Keratinocyte (primary cell): ENCODE measurements at regions not wholly inside any gene's neighbourhood (a gene's known extent, or its start where the extent isn't known, plus 50 kb on each side); places are given as distances from the start of the nearest gene placed in this dataset.

ENCODE experiments used
- EZH2 ChIP-seq: IDR thresholded peaks from one replicate; pipeline ENCODE4 v1.6.1; 2012; ENCODE audit warnings: inconsistent platforms, mild to moderate bottlenecking, low read length, moderate library complexity
- TF ChIP-seq, protein P1 (sequence below), 3 experiments: IDR thresholded peaks in 1 of 3; conservative IDR thresholded peaks in 1 of 3; optimal IDR thresholded peaks in 1 of 3; 2 replicates in 2 of 3; 3 replicates in 1 of 3; pipeline versions ENCODE3 to v1.5.1; 2011; ENCODE audit warnings: low read length in 3 of 3, mild to moderate bottlenecking in 3 of 3, moderate library complexity in 2 of 3, control low read depth in 1 of 3, inconsistent platforms in 1 of 3; ENCODE audit not compliant: insufficient read depth in 2 of 3; ENCODE audit errors: extremely low read depth in 1 of 3

DNA sequence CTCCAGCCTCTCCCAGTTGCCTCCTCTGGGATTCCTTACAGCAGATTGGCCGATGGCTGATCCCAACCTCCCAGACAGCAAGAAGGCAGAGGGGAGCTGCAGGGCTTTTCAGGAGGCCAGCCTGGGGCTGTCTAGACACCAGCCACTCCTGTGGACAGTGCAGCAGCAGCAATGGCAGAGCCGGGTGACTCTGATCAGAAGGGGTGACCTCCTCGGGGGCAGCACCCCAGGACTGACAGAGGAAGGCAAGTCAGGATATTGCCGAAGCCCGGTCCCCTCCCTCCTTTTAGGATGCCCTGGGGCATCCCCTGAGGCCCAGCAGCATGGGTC, 84.5 kb downstream of the INHBB start:
- TF ChIP-seq, protein P1, sequence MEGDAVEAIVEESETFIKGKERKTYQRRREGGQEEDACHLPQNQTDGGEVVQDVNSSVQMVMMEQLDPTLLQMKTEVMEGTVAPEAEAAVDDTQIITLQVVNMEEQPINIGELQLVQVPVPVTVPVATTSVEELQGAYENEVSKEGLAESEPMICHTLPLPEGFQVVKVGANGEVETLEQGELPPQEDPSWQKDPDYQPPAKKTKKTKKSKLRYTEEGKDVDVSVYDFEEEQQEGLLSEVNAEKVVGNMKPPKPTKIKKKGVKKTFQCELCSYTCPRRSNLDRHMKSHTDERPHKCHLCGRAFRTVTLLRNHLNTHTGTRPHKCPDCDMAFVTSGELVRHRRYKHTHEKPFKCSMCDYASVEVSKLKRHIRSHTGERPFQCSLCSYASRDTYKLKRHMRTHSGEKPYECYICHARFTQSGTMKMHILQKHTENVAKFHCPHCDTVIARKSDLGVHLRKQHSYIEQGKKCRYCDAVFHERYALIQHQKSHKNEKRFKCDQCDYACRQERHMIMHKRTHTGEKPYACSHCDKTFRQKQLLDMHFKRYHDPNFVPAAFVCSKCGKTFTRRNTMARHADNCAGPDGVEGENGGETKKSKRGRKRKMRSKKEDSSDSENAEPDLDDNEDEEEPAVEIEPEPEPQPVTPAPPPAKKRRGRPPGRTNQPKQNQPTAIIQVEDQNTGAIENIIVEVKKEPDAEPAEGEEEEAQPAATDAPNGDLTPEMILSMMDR (optimal IDR thresholded peaks at IDR 0.05 in 1 of 3, IDR thresholded peaks at IDR 0.05 in 1 of 3, conservative IDR thresholded peaks at IDR 0.05 in 1 of 3; ENCODE audit: extremely low read depth in 1 of 3, insufficient read depth in 2 of 3, low read length in 3 of 3) = no peak
- no peak for TF ChIP-seq EZH2
